ENCODE measurements at regions not wholly inside any gene's neighbourhood (a gene's known extent, or its start where the extent isn't known, plus 50 kb on each side); places are given as distances from the start of the nearest gene placed in this dataset.

DNA sequence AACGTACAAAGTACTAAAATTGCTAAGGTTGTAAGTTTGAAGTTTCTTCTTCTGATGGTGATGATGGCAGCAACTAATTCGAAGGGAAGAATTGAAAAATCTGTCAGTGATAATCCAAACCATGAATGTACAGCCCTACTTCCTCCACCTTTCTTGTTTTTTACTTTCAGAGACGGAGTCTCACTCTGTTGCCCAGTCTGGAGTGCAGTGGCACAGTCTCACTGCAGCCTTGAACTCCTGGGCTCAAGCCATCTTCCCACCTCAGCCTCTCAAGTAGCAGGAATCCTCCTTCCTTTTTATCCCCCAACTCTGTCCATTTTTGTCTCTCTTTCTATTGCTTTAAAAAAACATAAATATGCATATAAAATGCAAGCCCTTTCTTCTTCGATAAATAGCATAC, 112.3 kb upstream of the SOX21 start:
- TF ChIP-seq GATA3 (IDR thresholded peaks at IDR 0.05; ENCODE audit: low read depth, low read length), result no peak
- no peak for TF ChIP-seq GATA2 (IDR thresholded peaks at IDR 0.05; ENCODE audit: low read depth, low read length)
